Endothelial cell of hepatic sinusoid (primary cell): ENCODE measurements at regions not wholly inside any gene's neighbourhood (a gene's known extent, or its start where the extent isn't known, plus 50 kb on each side); places are given as distances from the start of the nearest gene placed in this dataset.
"Not testable (repeated sequence)": the region's sequence is repeated elsewhere in the genome, so short reads cannot be mapped to it uniquely, and the experiment has no call there.

Source experiments
- in situ Hi-C: cut with HindIII; loops from 2 replicates; pipeline ENCODE4 v1.10.0; 2017; ENCODE audit warnings: low sequenced_read_pairs

- in situ Hi-C loops = no loop called here
These were observed 314.5 kb downstream of the UTRN start for GRCh38 chr6:144599615-144600014.

GRCh38 chr6:144601221-144601620, 316.1 kb downstream of the UTRN start:
- in situ Hi-C loops = no loop called here

- in situ Hi-C loops = no loop called here
These were observed 317.5 kb downstream of the UTRN start for GRCh38 chr6:144602523-144603180.

GRCh38 chr6:144606083-144606482, 320.9 kb downstream of the UTRN start:
- in situ Hi-C loops = no loop called here

- in situ Hi-C loops = no loop called here
These were observed 323.0 kb downstream of the UTRN start for GRCh38 chr6:144607998-144608735.

- in situ Hi-C loops = no loop called here
These were observed 327.7 kb downstream of the UTRN start for GRCh38 chr6:144612811-144613210.

- in situ Hi-C loops = no loop called here
These were observed 328.7 kb downstream of the UTRN start for GRCh38 chr6:144613859-144614258.

GRCh38 chr6:144615870-144616269, 330.7 kb downstream of the UTRN start:
- in situ Hi-C loops = no loop called here

GRCh38 chr6:144617191-144617590, 332.1 kb downstream of the UTRN start:
- in situ Hi-C loops = no loop called here

- in situ Hi-C loops = no loop called here
These were observed 332.6 kb downstream of the UTRN start for GRCh38 chr6:144617708-144618107.

- in situ Hi-C loops = no loop called here
These were observed 334.8 kb downstream of the UTRN start for GRCh38 chr6:144619966-144620365.

- in situ Hi-C loops = no loop called here
These were observed 336.2 kb downstream of the UTRN start for GRCh38 chr6:144621332-144621731.

- in situ Hi-C loops = no loop called here
These were observed 339.1 kb downstream of the UTRN start for GRCh38 chr6:144624246-144624645.

GRCh38 chr6:144624716-144625115, 339.6 kb downstream of the UTRN start:
- in situ Hi-C loops = no loop called here

- in situ Hi-C loops = no loop called here
These were observed 345.7 kb downstream of the UTRN start for GRCh38 chr6:144630857-144631256.

- in situ Hi-C loops = no loop called here
These were observed 347.1 kb downstream of the UTRN start for GRCh38 chr6:144632266-144632665.

- in situ Hi-C loops = no loop called here
These were observed 348.8 kb downstream of the UTRN start for GRCh38 chr6:144633886-144634285.

GRCh38 chr6:144634371-144634770, 349.2 kb downstream of the UTRN start:
- in situ Hi-C loops = no loop called here

GRCh38 chr6:144635051-144635450, 349.9 kb downstream of the UTRN start:
- in situ Hi-C loops = no loop called here

GRCh38 chr6:144636025-144636424, 350.9 kb downstream of the UTRN start:
- in situ Hi-C loops = not testable (repeated sequence)

GRCh38 chr6:144637541-144637940, 352.4 kb downstream of the UTRN start:
- in situ Hi-C loops = no loop called here

- in situ Hi-C loops = no loop called here
These were observed 354.5 kb downstream of the UTRN start for GRCh38 chr6:144639654-144640053.

GRCh38 chr6:144641286-144641685, 356.2 kb downstream of the UTRN start:
- in situ Hi-C loops = no loop called here
